K562 (cell line): ENCODE measurements at regions not wholly inside any gene's neighbourhood (a gene's known extent, or its start where the extent isn't known, plus 50 kb on each side); places are given as distances from the start of the nearest gene placed in this dataset.
A peak's percentile ranks its signal among the peaks of the same experiment; 100 is the strongest.

Experiments
- ATAC-seq: fragments of 200-7000 bp; cut with Tn5 transposase; 3 replicates; pipeline ENCODE4 v1.9.1; 2020; ENCODE audit warnings: moderate library complexity
- BruUV-seq: library from RNA; stranded (reverse); fragments of 400-500 nt; replicated peaks from 2 replicates; lab custom pipeline; 2021; lab: Mats Ljungman, UMichigan
- CTCF ChIA-PET: fragments of 300-600 bp; formaldehyde crosslinking; extraction: SDS; loops from one replicate; lab custom pipeline; 2021; ENCODE audit warnings: low intra/inter-chr PET ratio; lab: Yijun Ruan, JAX
- POLR2A ChIA-PET: fragments of 300-600, 350-650 bp; sonication (Branson Sonifier 250); formaldehyde crosslinking; extraction: SDS; loops from one replicate; lab custom pipeline; 2021; ENCODE audit warnings: antibody characterized with exemption, inconsistent platforms; lab: Yijun Ruan, JAX
- DNase-seq, 4 experiments: peaks; one replicate each; pipeline versions ENCODE4 v3.0.0 to v3.0.0-alpha.2; 2011 to 2018; ENCODE audit warnings: low spot score in 3 of 4, mixed read lengths in 3 of 4; ENCODE audit errors: extremely low read depth in 1 of 4
- FAIRE-seq: peaks from 2 replicates; lab custom pipeline; 2011; peaks lifted over from hg19 to GRCh38; lab: Jason Lieb, UNC
- H2AFZ ChIP-seq: 2 replicates; pipeline ENCODE4 v1.6.0; 2011; ENCODE audit warnings: low read depth, low read length, control low read depth, inconsistent platforms
- H3K27ac ChIP-seq: fragments of 200-600 bp; 3 replicates; pipeline ENCODE4 v1.8.0; 2011; ENCODE audit warnings: low read depth, mild to moderate bottlenecking, control low read depth, inconsistent platforms, low read length, moderate library complexity, mixed read lengths; ENCODE audit errors: extremely low read depth
- H3K27me3 ChIP-seq, 2 experiments: fragments of 300-600 bp in 1 of 2; 2 replicates in 1 of 2; 3 replicates in 1 of 2; pipeline versions ENCODE4 v1.6.0 to v1.8.0; 2011; ENCODE audit warnings: inconsistent platforms in 2 of 2, low read length in 2 of 2, mild to moderate bottlenecking in 1 of 2, mixed read lengths in 1 of 2, moderate library complexity in 1 of 2; ENCODE audit not compliant: control insufficient read depth in 2 of 2, insufficient read depth in 2 of 2
- H3K36me3 ChIP-seq: fragments of 300-600 bp; 3 replicates; pipeline ENCODE4 v1.8.0; 2011; ENCODE audit warnings: mild to moderate bottlenecking, low read length, inconsistent platforms; ENCODE audit not compliant: control insufficient read depth, insufficient read depth
- H3K4me1 ChIP-seq, 2 experiments: fragments of 200-600 bp in 1 of 2; replicated peaks in 1 of 2; 2 replicates in 1 of 2; 3 replicates in 1 of 2; pipeline versions ENCODE4 v1.5.1 to v1.8.0; 2011; ENCODE audit warnings: inconsistent platforms in 2 of 2, low read length in 2 of 2, mild to moderate bottlenecking in 1 of 2, mixed read lengths in 1 of 2, moderate library complexity in 1 of 2; ENCODE audit not compliant: control insufficient read depth in 2 of 2, insufficient read depth in 2 of 2
- H3K4me2 ChIP-seq: 2 replicates; pipeline ENCODE4 v1.6.1; 2011; ENCODE audit warnings: low read length, control low read depth, inconsistent platforms, mixed read lengths; ENCODE audit not compliant: insufficient read depth
- H3K4me3 ChIP-seq: fragments of 200-600 bp; sonication (generic), shearing (Covaris generic); 2 replicates; pipeline ENCODE4 v1.5.1; 2016; ENCODE audit warnings: control low read depth, inconsistent platforms
- H3K79me2 ChIP-seq: fragments of 200-600 bp; 3 replicates; pipeline ENCODE4 v1.8.0; 2011; ENCODE audit warnings: low read length, inconsistent platforms; ENCODE audit not compliant: control insufficient read depth, insufficient read depth
- H3K9ac ChIP-seq, 2 experiments: 2 replicates each; pipeline versions ENCODE4 v1.6.0 to v1.6.1; 2011; ENCODE audit warnings: low read depth in 2 of 2, low read length in 2 of 2, control low read depth in 1 of 2, inconsistent platforms in 1 of 2, mild to moderate bottlenecking in 1 of 2, mixed read lengths in 1 of 2; ENCODE audit not compliant: insufficient read depth in 1 of 2
- H3K9me1 ChIP-seq: one replicate; pipeline ENCODE4 v1.6.0; 2011; ENCODE audit warnings: inconsistent platforms, mild to moderate bottlenecking, low read length, moderate library complexity; ENCODE audit not compliant: control insufficient read depth, insufficient read depth
- H3K9me3 ChIP-seq: replicated peaks from 2 replicates; pipeline ENCODE4 v1.5.1; 2011; ENCODE audit warnings: low read depth, low read length, inconsistent platforms; ENCODE audit not compliant: control insufficient read depth, insufficient read depth
- H4K20me1 ChIP-seq: replicated peaks from 2 replicates; pipeline ENCODE4 v1.6.1; 2011; ENCODE audit warnings: low read length, inconsistent platforms, mixed read lengths; ENCODE audit not compliant: control insufficient read depth, insufficient read depth
- BCL6 ChIP-seq: fragments of 250-450 bp; sonication (Bioruptor Pico); IDR thresholded peaks from 2 replicates; pipeline ENCODE4 v1.4.0; 2020
- BCOR ChIP-seq: fragments of 450-650 bp; IDR thresholded peaks from 2 replicates; pipeline ENCODE4 v1.6.1; 2016
- BRCA1 ChIP-seq, 2 experiments: fragments of 450-650 bp in 1 of 2; sonication (generic) in 1 of 2; formaldehyde crosslinking in 1 of 2; IDR thresholded peaks; 2 replicates each; pipeline versions ENCODE4 v1.5.0 to v1.6.1; 2017 to 2020; ENCODE audit warnings: mild to moderate bottlenecking in 1 of 2, missing genetic modification reagents in 1 of 2
- CBFA2T3 ChIP-seq: fragments of 450-650 bp; IDR thresholded peaks from 2 replicates; pipeline ENCODE4 v1.6.1; 2017
- ELF4 ChIP-seq: fragments of 450-650 bp; formaldehyde crosslinking; IDR thresholded peaks from 2 replicates; pipeline ENCODE4 v1.4.0; 2022; ENCODE audit warnings: missing genetic modification characterization
- FOXA3 ChIP-seq, 2 experiments: fragments of 450-650 bp in 1 of 2; sonication (generic) in 1 of 2; formaldehyde crosslinking; IDR thresholded peaks in 1 of 2; conservative IDR thresholded peaks in 1 of 2; 2 replicates each; pipeline versions ENCODE4 v1.4.0 to v1.8.0; 2020 to 2022; ENCODE audit warnings: mild to moderate bottlenecking in 2 of 2, missing genetic modification reagents in 1 of 2
- GTF2E2 ChIP-seq: fragments of 200-800 bp; sonication (Bioruptor generic); IDR thresholded peaks from 2 replicates; pipeline ENCODE4 v1.6.1; 2016; ENCODE audit warnings: missing genetic modification characterization, missing compliant biosample characterization
- ILK ChIP-seq: fragments of 450-650 bp; IDR thresholded peaks from 2 replicates; pipeline ENCODE4 v1.6.1; 2016; ENCODE audit warnings: missing genetic modification characterization, low read depth, mild to moderate bottlenecking, missing compliant biosample characterization, moderate library complexity, borderline replicate concordance
- MCM7 ChIP-seq, 2 experiments: fragments of 450-650 bp; IDR thresholded peaks; 2 replicates each; pipeline ENCODE4 v1.6.1; 2016 to 2018
- NCOR1 ChIP-seq: fragments of 450-650 bp; IDR thresholded peaks from 2 replicates; pipeline ENCODE4 v1.6.1; 2016; ENCODE audit warnings: mild to moderate bottlenecking, moderate library complexity
- NR1H2 ChIP-seq: sonication (generic); formaldehyde crosslinking; IDR thresholded peaks from 2 replicates; pipeline ENCODE4 v1.4.0; 2020; ENCODE audit warnings: mild to moderate bottlenecking, missing genetic modification reagents
- NRF1 ChIP-seq, 2 experiments: fragments of 450-650 bp; IDR thresholded peaks in 1 of 2; conservative IDR thresholded peaks in 1 of 2; 2 replicates each; pipeline ENCODE4 v1.6.1; 2014; ENCODE audit warnings: mild to moderate bottlenecking in 2 of 2
- POLR2A ChIP-seq: fragments of 450-650 bp; conservative IDR thresholded peaks from 2 replicates; pipeline ENCODE4 v1.6.1; 2016
- POLR2AphosphoS2 ChIP-seq: IDR thresholded peaks from 2 replicates; pipeline ENCODE4 v1.6.1; 2012; ENCODE audit warnings: low read length, improper control_type of control experiment
- RBM15 ChIP-seq: fragments of 200-400 bp; formaldehyde crosslinking; IDR thresholded peaks from 2 replicates; pipeline ENCODE4 v1.6.1; 2018; ENCODE audit warnings: mild to moderate bottlenecking, low read length, moderate library complexity; ENCODE audit not compliant: insufficient read depth
- RBM34 ChIP-seq: fragments of 200-400 bp; formaldehyde crosslinking; IDR thresholded peaks from 2 replicates; pipeline ENCODE4 v1.6.1; 2018; ENCODE audit warnings: low read length, borderline replicate concordance; ENCODE audit not compliant: insufficient read depth
- WGBS: fragments of 100-300 bp; shearing (Covaris generic); methylation state at CpG from one replicate; pipeline ENCODE4 v1.1.6; 2016; ENCODE audit warnings: low coverage, mixed read lengths; ENCODE audit not compliant: insufficient coverage; ENCODE audit errors: missing lambda C conversion rate; 5-methylcytosine and 5-hydroxymethylcytosine counted together
- in situ Hi-C: fragments of 300-500 bp; cut with MboI; formaldehyde crosslinking; loops from 4 replicates; pipeline ENCODE4 v1.15.0; 2018; ENCODE audit warnings: inconsistent platforms, mixed read lengths
- intact Hi-C: fragments of 100-400 bp; cut with micrococcal nuclease; formaldehyde crosslinking; loops from 2 replicates; pipeline ENCODE4 v1.14.2; 2022
- TF ChIP-seq, protein P1 (sequence below), 2 experiments: fragments of 450-650 bp in 1 of 2; sonication (generic) in 1 of 2; formaldehyde crosslinking; conservative IDR thresholded peaks; 2 replicates each; pipeline versions ENCODE4 v1.4.0 to v1.8.1; 2020 to 2022; ENCODE audit warnings: mild to moderate bottlenecking in 1 of 2, missing genetic modification reagents in 1 of 2

DNA sequence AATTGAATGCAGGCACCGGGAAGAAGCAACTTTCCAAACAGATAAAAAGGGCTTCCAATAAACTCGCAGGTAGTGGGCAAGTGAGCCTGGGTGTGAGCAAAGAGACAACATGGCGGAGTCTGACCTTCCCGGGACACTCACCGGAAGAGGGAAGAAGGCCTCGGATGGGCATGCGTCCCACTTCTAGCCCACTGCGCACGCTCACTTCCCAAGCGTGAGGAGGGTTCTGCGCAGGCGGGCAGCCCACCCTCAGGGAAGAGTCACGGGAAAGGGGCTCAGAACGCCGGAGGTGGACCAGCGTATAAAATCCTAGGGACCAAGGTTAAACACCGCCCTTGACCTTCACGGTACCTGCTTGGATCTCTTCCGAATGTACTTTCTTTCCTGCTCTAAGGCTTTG lies 95.5 kb upstream of the AFDN start:
- 19% methylated on average over 19 of the region's 19 CpGs for WGBS
- no peak for DNase-seq
- Histone ChIP-seq H3K4me2 (no peak overlapping the region), H3K9me3 (no peaks in the 10 kb centered on the region), H3K27ac (no peak overlapping the region), H3K27me3 (peaks cover 25 to 63% of the 10 kb centered on the region in 2 experiments), H3K4me3 (no peak overlapping the region), H3K4me1 (peaks cover 0 to 2% of the 10 kb centered on the region in 2 experiments; a peak in 1 of 5 replicates), H4K20me1 (no peaks in the 10 kb centered on the region; the same call in 1 of the 2 replicates), H3K9ac (no peak overlapping the region), H3K9me1 (no peaks in the 10 kb centered on the region), H3K79me2 (no peaks in the 10 kb centered on the region), H3K36me3 (no peaks in the 10 kb centered on the region), H2AFZ (no peak overlapping the region)
- ChIA-PET POLR2A (interaction anchor here (0.6 to 0.7 kb wide), 2 partner anchors 16 to 22 kb away, joined by 4 to 6 read pairs; no protein-coding TSS in a partner anchor), CTCF (no interaction called here)
- in situ Hi-C loops (no loop called here), intact Hi-C loops (no loop called here)
- no peak for FAIRE-seq
- TF ChIP-seq FOXA3 (CRISPR knock-in tag; conservative IDR thresholded peaks at IDR 0.05 in 1 of 2, IDR thresholded peaks at IDR 0.05 in 1 of 2) (no peak), NRF1 (conservative IDR thresholded peaks at IDR 0.05 in 1 of 2, IDR thresholded peaks at IDR 0.05 in 1 of 2) (peak in 1 of 2 experiments; percentile 12; a peak in 1 of 4 replicates), MCM7 (IDR thresholded peaks at IDR 0.05) (no peak)
- no peak for ATAC-seq
- no TSS peak for BruUV-seq

DNA sequence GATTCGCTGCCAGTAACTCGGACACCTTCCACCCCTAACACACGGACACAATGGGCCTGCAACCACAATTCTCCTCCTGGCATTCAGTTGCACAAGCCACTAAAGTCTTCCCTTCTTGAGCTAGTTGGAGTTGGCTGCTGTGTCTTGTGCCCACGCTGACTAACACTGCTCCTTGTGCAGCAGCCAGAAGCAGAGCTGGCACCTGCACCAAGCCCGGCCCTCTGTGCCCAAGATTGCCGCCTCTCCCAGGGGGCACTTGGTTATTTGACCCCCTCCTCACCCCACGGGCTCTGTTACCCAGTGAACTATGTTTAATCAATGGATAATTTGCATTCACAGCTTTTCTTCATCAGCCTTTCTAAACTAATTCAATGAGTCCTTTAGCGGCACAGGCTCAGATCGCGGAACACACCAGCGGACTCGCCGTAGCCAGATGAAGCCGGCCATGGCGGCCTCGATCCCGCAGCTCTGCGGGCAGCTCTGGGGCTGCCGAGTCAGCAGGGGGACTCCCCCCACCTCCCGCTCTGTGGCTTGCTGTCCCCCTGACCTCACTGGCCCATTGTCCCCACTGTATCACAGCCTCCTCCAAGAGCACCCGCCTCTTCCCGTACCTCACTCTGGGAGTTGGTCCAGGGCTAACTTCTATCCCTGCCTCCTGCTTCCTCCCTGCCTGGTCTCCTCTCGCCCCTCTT lies 94.8 kb upstream of the AFDN start:
- no peak overlapping the region for H3K4me2 ChIP-seq
- H3K9me1 ChIP-seq, result no peaks in the 10 kb centered on the region
- 0 out of 3 replicates have a peak, but pooled peaks have one; percentile 22 for ATAC-seq
- no peaks in the 10 kb centered on the region for H3K79me2 ChIP-seq
- H3K4me1 ChIP-seq, result peaks cover 0 to 3% of the 10 kb centered on the region in 2 experiments; a peak in 2 of 5 replicates
- H3K9me3 ChIP-seq, result no peaks in the 10 kb centered on the region
- in situ Hi-C loops, result no loop called here
- peaks cover 30 to 65% of the 10 kb centered on the region in 2 experiments for H3K27me3 ChIP-seq
- no TSS peak for BruUV-seq
- no peak overlapping the region for H3K4me3 ChIP-seq
- no peak overlapping the region for H2AFZ ChIP-seq
- no peak overlapping the region for H3K9ac ChIP-seq
- ChIA-PET POLR2A (interaction anchor here (0.6 kb wide), 3 partner anchors 17 to 140 kb away, joined by 3 to 6 read pairs (median 3); no protein-coding TSS in a partner anchor), CTCF (no interaction called here)
- no peak for FAIRE-seq
- H4K20me1 ChIP-seq, result no peaks in the 10 kb centered on the region; the same call in 1 of the 2 replicates
- no peak for DNase-seq
- intact Hi-C loops, result no loop called here
- 19% methylated on average over 23 of the region's 23 CpGs for WGBS
- H3K36me3 ChIP-seq, result no peaks in the 10 kb centered on the region
- H3K27ac ChIP-seq, result no peak overlapping the region
- TF ChIP-seq RBM34, result no peak
- TF ChIP-seq POLR2AphosphoS2, result no peak
- no peak for TF ChIP-seq CBFA2T3
- TF ChIP-seq BCL6 (CRISPR knock-in tag), result no peak
- no peak for TF ChIP-seq NCOR1
- TF ChIP-seq ILK (tag), result no peak
- no peak for TF ChIP-seq BRCA1 (IDR thresholded peaks at IDR 0.05)
- TF ChIP-seq BRCA1 (CRISPR knock-in tag; IDR thresholded peaks at IDR 0.05), result no peak
- TF ChIP-seq, protein P1, sequence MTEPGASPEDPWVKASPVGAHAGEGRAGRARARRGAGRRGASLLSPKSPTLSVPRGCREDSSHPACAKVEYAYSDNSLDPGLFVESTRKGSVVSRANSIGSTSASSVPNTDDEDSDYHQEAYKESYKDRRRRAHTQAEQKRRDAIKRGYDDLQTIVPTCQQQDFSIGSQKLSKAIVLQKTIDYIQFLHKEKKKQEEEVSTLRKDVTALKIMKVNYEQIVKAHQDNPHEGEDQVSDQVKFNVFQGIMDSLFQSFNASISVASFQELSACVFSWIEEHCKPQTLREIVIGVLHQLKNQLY (CRISPR knock-in tag; conservative IDR thresholded peaks at IDR 0.05), result no peak
- no peak for TF ChIP-seq GTF2E2 (tag)
- TF ChIP-seq BCOR, result no peak
- TF ChIP-seq POLR2A, result no peak
- no peak for TF ChIP-seq ELF4 (CRISPR knock-in tag)
- TF ChIP-seq RBM15, result no peak
- TF ChIP-seq NR1H2 (CRISPR knock-in tag), result no peak
